ENCODE measurements at regions not wholly inside any gene's neighbourhood (a gene's known extent, or its start where the extent isn't known, plus 50 kb on each side); places are given as distances from the start of the nearest gene placed in this dataset.
A peak's percentile ranks its signal among the peaks of the same experiment; 100 is the strongest.

GRCh38 chr15:66901336-66902100, 163.9 kb upstream of the SMAD3 start:
- Histone ChIP-seq H3F3A (ENCODE audit: low read depth) (no peaks in the 10 kb centered on the region), H3K9ac (ENCODE audit: low read depth, low read length, poor library complexity, severe bottlenecking) (no peak overlapping the region), H2AFZ (ENCODE audit: low read length) (peak overlapping the region; percentile 86), H3K4me1 (ENCODE audit: insufficient read depth, low read length, poor library complexity, severe bottlenecking) (peaks cover 7% of the 10 kb centered on the region), H3K79me2 (ENCODE audit: insufficient read depth, low read length) (no peaks in the 10 kb centered on the region), H3K9me2 (replicated peaks; ENCODE audit: low read depth, low read length) (no peaks in the 10 kb centered on the region), H3K4me2 (ENCODE audit: low read depth, low read length, poor library complexity, severe bottlenecking) (no peak overlapping the region), H3K36me3 (ENCODE audit: insufficient read depth, low read length) (no peaks in the 10 kb centered on the region), H3K27me3 (ENCODE audit: insufficient read depth, low read length, poor library complexity, severe bottlenecking) (no peaks in the 10 kb centered on the region), H3K4me3 (ENCODE audit: low read length, poor library complexity, severe bottlenecking) (no peak overlapping the region), H3K9me3 (ENCODE audit: insufficient read depth, low read depth, low read length) (no peaks in the 10 kb centered on the region), H4K20me1 (ENCODE audit: insufficient read depth, low read length, poor library complexity, severe bottlenecking) (no peaks in the 10 kb centered on the region)
- TF ChIP-seq EZH2phosphoT487 (IDR thresholded peaks at IDR 0.05; ENCODE audit: borderline replicate concordance) (no peak), CTCF (conservative IDR thresholded peaks at IDR 0.05; ENCODE audit: low read length) (no peak)

- no peak for TF ChIP-seq CTCF (conservative IDR thresholded peaks at IDR 0.05; ENCODE audit: low read length)
- TF ChIP-seq EZH2phosphoT487 (IDR thresholded peaks at IDR 0.05; ENCODE audit: borderline replicate concordance): no peak
- H3K27me3 ChIP-seq (ENCODE audit: insufficient read depth, low read length, poor library complexity, severe bottlenecking): no peaks in the 10 kb centered on the region
- H3K9me3 ChIP-seq (ENCODE audit: insufficient read depth, low read depth, low read length): no peaks in the 10 kb centered on the region
- H3F3A ChIP-seq (ENCODE audit: low read depth): no peaks in the 10 kb centered on the region
- no peaks in the 10 kb centered on the region for H3K9me2 ChIP-seq (replicated peaks; ENCODE audit: low read depth, low read length)
- no peak overlapping the region for H2AFZ ChIP-seq (ENCODE audit: low read length)
- no peaks in the 10 kb centered on the region for H4K20me1 ChIP-seq (ENCODE audit: insufficient read depth, low read length, poor library complexity, severe bottlenecking)
- H3K4me1 ChIP-seq (ENCODE audit: insufficient read depth, low read length, poor library complexity, severe bottlenecking): peaks cover 7% of the 10 kb centered on the region
- H3K79me2 ChIP-seq (ENCODE audit: insufficient read depth, low read length): no peaks in the 10 kb centered on the region
- no peaks in the 10 kb centered on the region for H3K36me3 ChIP-seq (ENCODE audit: insufficient read depth, low read length)
- H3K4me3 ChIP-seq (ENCODE audit: low read length, poor library complexity, severe bottlenecking): no peak overlapping the region
- H3K9ac ChIP-seq (ENCODE audit: low read depth, low read length, poor library complexity, severe bottlenecking): no peak overlapping the region
- H3K4me2 ChIP-seq (ENCODE audit: low read depth, low read length, poor library complexity, severe bottlenecking): no peak overlapping the region
Observed at GRCh38 chr15:66905185-66905584, 160.2 kb upstream of the SMAD3 start.

GRCh38 chr15:66905954-66906353, 159.4 kb upstream of the SMAD3 start:
- Histone ChIP-seq H3K4me1 (ENCODE audit: insufficient read depth, low read length, poor library complexity, severe bottlenecking) (peaks cover 7% of the 10 kb centered on the region), H3K79me2 (ENCODE audit: insufficient read depth, low read length) (no peaks in the 10 kb centered on the region), H3K9me2 (replicated peaks; ENCODE audit: low read depth, low read length) (no peaks in the 10 kb centered on the region), H2AFZ (ENCODE audit: low read length) (no peak overlapping the region), H3K4me2 (ENCODE audit: low read depth, low read length, poor library complexity, severe bottlenecking) (no peak overlapping the region), H4K20me1 (ENCODE audit: insufficient read depth, low read length, poor library complexity, severe bottlenecking) (no peaks in the 10 kb centered on the region), H3F3A (ENCODE audit: low read depth) (no peaks in the 10 kb centered on the region), H3K36me3 (ENCODE audit: insufficient read depth, low read length) (no peaks in the 10 kb centered on the region), H3K27me3 (ENCODE audit: insufficient read depth, low read length, poor library complexity, severe bottlenecking) (no peaks in the 10 kb centered on the region), H3K9ac (ENCODE audit: low read depth, low read length, poor library complexity, severe bottlenecking) (no peak overlapping the region), H3K9me3 (ENCODE audit: insufficient read depth, low read depth, low read length) (no peaks in the 10 kb centered on the region), H3K4me3 (ENCODE audit: low read length, poor library complexity, severe bottlenecking) (no peak overlapping the region)
- TF ChIP-seq CTCF (conservative IDR thresholded peaks at IDR 0.05; ENCODE audit: low read length) (peak; percentile 38), EZH2phosphoT487 (IDR thresholded peaks at IDR 0.05; ENCODE audit: borderline replicate concordance) (no peak)
